Thyroid gland (tissue), 4 donors: ENCODE measurements at regions not wholly inside any gene's neighbourhood (a gene's known extent, or its start where the extent isn't known, plus 50 kb on each side); places are given as distances from the start of the nearest gene placed in this dataset.

ENCODE experiments used
- DNase-seq, 2 donors: peaks; one replicate each; pipeline ENCODE4 v3.0.0-alpha.2; 2019
- H3K27ac ChIP-seq, 3 donors: fragments of 200-600 bp; sonication (generic); 1 replicate in 2 of 3; 2 replicates in 1 of 3; pipeline ENCODE4 v1.5.1; 2016 to 2019; ENCODE audit warnings: mild to moderate bottlenecking in 1 of 3, moderate library complexity in 1 of 3
- H3K27me3 ChIP-seq: fragments of 200-600 bp; sonication (generic); one replicate; pipeline ENCODE4 v1.5.1; 2019
- H3K36me3 ChIP-seq, 2 donors: fragments of 200-600 bp; sonication (generic); one replicate each; pipeline ENCODE4 v1.5.1; 2016 to 2019
- H3K4me1 ChIP-seq, 2 donors: fragments of 200-600 bp; sonication (generic); one replicate each; pipeline ENCODE4 v1.5.1; 2017 to 2019
- H3K4me3 ChIP-seq, 3 donors: fragments of 200-600 bp; sonication (generic); replicated peaks in 1 of 3; 1 replicate in 2 of 3; 2 replicates in 1 of 3; pipeline ENCODE4 v1.5.1; 2016; ENCODE audit warnings: mild to moderate bottlenecking in 1 of 3
- H3K9me3 ChIP-seq: fragments of 200-600 bp; sonication (generic); one replicate; pipeline ENCODE4 v1.5.1; 2017
- POLR2A ChIP-seq, 2 donors: fragments of 450-650 bp; IDR thresholded peaks; one replicate each; pipeline ENCODE4 v1.6.1; 2017; ENCODE audit warnings: antibody characterized with exemption in 2 of 2, mild to moderate bottlenecking in 2 of 2, moderate library complexity in 1 of 2
- WGBS, 2 donors: methylation state at CpG; one replicate each; pipeline ENCODE4 v1.1.5; 2017; 5-methylcytosine and 5-hydroxymethylcytosine counted together
- intact Hi-C: fragments of 100-400 bp; cut with DNase I; formaldehyde crosslinking; loops from one replicate; pipeline ENCODE4 v1.15.1; 2023
- TF ChIP-seq, protein P1 (sequence below), 6 experiments: fragments of 200-600 bp in 3 of 6; fragments of 450-650 bp in 3 of 6; sonication (generic) in 3 of 6; IDR thresholded peaks; one replicate each; pipeline ENCODE4 v1.5.1; 2016 to 2019; ENCODE audit warnings: antibody characterized with exemption in 6 of 6, mild to moderate bottlenecking in 2 of 6, inconsistent platforms in 1 of 6, moderate library complexity in 1 of 6

DNA sequence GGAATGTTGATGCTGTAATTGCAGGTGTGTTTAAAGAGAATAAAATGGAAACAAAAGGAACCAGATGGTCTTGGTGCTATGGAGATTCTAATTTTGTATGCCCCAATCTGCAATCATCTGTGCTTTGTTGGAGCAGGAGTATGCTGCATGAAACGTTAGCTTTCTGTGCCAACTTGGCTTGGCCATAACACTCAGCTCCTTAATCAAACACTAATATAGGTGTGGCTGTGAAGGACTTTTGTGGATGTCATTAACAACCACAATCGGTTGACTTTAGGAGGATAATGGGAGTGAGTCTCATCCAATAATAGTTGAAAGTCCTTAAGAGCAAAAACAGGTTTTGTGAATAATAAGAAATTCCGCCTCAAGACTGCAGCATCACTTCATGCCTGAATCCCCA lies 399.2 kb downstream of the NLGN4X start:
- Histone ChIP-seq H3K27me3 (no peaks in the 10 kb centered on the region), H3K9me3 (no peaks in the 10 kb centered on the region), H3K4me1 (no peaks in the 10 kb centered on the region), H3K27ac (no peak overlapping the region), H3K4me3 (no peak overlapping the region), H3K36me3 (no peaks in the 10 kb centered on the region)
- no peak for TF ChIP-seq POLR2A (IDR thresholded peaks at IDR 0.05)
- TF ChIP-seq, protein P1, sequence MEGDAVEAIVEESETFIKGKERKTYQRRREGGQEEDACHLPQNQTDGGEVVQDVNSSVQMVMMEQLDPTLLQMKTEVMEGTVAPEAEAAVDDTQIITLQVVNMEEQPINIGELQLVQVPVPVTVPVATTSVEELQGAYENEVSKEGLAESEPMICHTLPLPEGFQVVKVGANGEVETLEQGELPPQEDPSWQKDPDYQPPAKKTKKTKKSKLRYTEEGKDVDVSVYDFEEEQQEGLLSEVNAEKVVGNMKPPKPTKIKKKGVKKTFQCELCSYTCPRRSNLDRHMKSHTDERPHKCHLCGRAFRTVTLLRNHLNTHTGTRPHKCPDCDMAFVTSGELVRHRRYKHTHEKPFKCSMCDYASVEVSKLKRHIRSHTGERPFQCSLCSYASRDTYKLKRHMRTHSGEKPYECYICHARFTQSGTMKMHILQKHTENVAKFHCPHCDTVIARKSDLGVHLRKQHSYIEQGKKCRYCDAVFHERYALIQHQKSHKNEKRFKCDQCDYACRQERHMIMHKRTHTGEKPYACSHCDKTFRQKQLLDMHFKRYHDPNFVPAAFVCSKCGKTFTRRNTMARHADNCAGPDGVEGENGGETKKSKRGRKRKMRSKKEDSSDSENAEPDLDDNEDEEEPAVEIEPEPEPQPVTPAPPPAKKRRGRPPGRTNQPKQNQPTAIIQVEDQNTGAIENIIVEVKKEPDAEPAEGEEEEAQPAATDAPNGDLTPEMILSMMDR (IDR thresholded peaks at IDR 0.05): no peak
- no peak for DNase-seq
- WGBS, 2 donors: 51 to 53% methylated on average over 3 of the region's 3 CpGs
- intact Hi-C loops: no loop called here

DNA sequence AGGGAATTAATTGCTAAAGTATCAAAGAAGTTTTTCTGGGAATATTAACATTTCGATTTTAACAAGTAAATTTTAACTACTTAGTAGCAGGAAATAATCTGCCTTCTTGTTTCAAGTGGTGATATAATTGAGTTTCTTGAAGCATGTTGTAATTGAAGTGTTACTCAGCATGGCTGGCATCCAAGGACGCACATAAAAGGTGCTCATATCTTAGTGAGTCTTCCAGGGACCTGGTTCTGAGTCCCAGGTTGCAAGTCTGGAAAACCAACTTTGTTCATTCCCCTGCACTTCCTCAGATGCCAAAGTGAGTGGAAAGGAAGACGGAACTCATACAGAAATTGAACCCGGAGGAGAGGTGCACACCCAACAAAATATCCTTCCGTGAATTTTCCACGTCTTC lies 399.6 kb downstream of the NLGN4X start:
- no peaks in the 10 kb centered on the region for H3K9me3 ChIP-seq
- H3K27me3 ChIP-seq: no peaks in the 10 kb centered on the region
- TF ChIP-seq, protein P1 (IDR thresholded peaks at IDR 0.05): no peak
- no peak for TF ChIP-seq POLR2A (IDR thresholded peaks at IDR 0.05)
- intact Hi-C loops: no loop called here
- WGBS, 2 donors: 55 to 78% methylated on average over 6 of the region's 6 CpGs
- no peaks in the 10 kb centered on the region for H3K36me3 ChIP-seq
- DNase-seq: no peak
- H3K4me3 ChIP-seq: no peak overlapping the region
- no peaks in the 10 kb centered on the region for H3K4me1 ChIP-seq
- no peak overlapping the region for H3K27ac ChIP-seq

DNA sequence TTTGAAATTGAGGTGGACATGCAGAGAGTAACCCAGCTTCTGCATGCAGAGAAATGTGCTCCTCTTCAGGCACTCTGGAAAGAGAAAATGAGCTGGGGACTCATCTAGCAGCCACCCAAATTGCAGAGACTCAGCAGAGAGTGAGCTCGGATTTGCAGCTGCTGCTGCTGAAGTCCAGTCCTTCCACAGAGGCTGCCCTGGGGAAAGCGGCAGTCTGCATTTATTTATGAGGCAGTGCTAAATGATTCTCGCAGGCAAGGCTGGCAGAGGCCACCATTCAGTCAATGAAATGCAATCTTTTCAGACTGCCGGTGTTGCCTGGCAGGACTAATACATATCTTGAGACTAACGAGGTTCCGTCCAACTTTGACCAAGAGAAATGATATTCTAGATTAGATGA lies 404.8 kb downstream of the NLGN4X start:
- intact Hi-C loops: no loop called here
- no peaks in the 10 kb centered on the region for H3K27me3 ChIP-seq
- DNase-seq: no peak
- no peak overlapping the region for H3K4me3 ChIP-seq
- no peaks in the 10 kb centered on the region for H3K36me3 ChIP-seq
- H3K9me3 ChIP-seq: no peaks in the 10 kb centered on the region
- no peak overlapping the region for H3K27ac ChIP-seq
- no peak for TF ChIP-seq POLR2A (IDR thresholded peaks at IDR 0.05)
- TF ChIP-seq, protein P1 (IDR thresholded peaks at IDR 0.05): no peak
- no peaks in the 10 kb centered on the region for H3K4me1 ChIP-seq
- 58 to 62% methylated on average over 4 to 5 of the region's 6 CpGs for WGBS, 2 donors

DNA sequence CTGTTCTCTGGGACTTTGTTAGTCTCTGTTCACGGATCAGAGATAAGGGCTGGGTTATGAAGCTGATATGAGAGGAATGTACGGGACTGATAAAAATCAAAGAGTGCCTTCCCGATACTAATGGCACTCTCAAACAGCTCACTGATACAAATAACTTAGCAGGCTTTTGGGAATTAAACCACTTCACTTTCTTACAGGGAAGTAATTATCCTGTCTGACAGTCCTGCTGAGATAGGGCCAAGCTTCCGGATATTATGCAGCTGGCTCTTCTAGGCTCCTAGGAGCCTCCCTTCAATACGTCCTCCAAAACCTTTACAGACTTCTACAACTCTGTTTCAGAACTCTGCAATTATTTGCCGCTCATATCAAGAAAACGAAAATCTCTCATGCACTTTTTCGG lies 418.0 kb downstream of the NLGN4X start:
- H3K27ac ChIP-seq: no peak overlapping the region
- intact Hi-C loops: no loop called here
- H3K9me3 ChIP-seq: no peaks in the 10 kb centered on the region
- no peaks in the 10 kb centered on the region for H3K4me1 ChIP-seq
- no peaks in the 10 kb centered on the region for H3K36me3 ChIP-seq
- no peak for DNase-seq
- 29 to 47% methylated on average over 8 of the region's 8 CpGs for WGBS, 2 donors
- TF ChIP-seq POLR2A (IDR thresholded peaks at IDR 0.05): no peak
- TF ChIP-seq, protein P1 (IDR thresholded peaks at IDR 0.05): no peak
- H3K4me3 ChIP-seq: no peak overlapping the region
- H3K27me3 ChIP-seq: no peaks in the 10 kb centered on the region

DNA sequence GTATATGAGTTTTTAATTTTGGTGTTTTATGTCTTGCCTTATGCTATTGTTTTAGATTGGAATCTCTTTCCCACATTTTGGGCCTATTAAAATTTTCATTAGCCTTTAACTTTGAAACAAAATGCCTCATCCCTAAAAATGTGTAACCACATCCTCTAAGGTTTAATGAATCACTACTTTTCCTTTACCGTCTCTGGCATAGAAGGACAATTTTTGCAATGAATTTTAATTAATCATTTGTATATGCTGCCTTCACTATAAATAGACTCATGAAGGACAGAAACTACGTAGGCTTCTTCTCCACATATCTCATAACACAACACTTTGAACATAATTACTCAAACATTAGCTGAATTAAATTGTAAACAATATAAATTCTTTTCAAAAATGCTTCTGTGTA lies 421.5 kb downstream of the NLGN4X start:
- WGBS, 2 donors: 42 to 74% methylated on average over 2 of the region's 2 CpGs
- TF ChIP-seq POLR2A (IDR thresholded peaks at IDR 0.05): no peak
- TF ChIP-seq, protein P1 (IDR thresholded peaks at IDR 0.05): no peak
- Histone ChIP-seq H3K4me1 (no peaks in the 10 kb centered on the region), H3K36me3 (no peaks in the 10 kb centered on the region), H3K4me3 (no peak overlapping the region), H3K27me3 (no peaks in the 10 kb centered on the region), H3K27ac (no peak overlapping the region), H3K9me3 (no peaks in the 10 kb centered on the region)
- no peak for DNase-seq
- intact Hi-C loops: no loop called here
